NCI-H128 (cell line): ENCODE measurements at regions not wholly inside any gene's neighbourhood (a gene's known extent, or its start where the extent isn't known, plus 50 kb on each side); places are given as distances from the start of the nearest gene placed in this dataset.

Experiments used
- DNase-seq: peaks from one replicate; lab custom pipeline; 2025; ENCODE audit not compliant: unreplicated experiment; lab: John Stamatoyannopoulos, UW

DNA sequence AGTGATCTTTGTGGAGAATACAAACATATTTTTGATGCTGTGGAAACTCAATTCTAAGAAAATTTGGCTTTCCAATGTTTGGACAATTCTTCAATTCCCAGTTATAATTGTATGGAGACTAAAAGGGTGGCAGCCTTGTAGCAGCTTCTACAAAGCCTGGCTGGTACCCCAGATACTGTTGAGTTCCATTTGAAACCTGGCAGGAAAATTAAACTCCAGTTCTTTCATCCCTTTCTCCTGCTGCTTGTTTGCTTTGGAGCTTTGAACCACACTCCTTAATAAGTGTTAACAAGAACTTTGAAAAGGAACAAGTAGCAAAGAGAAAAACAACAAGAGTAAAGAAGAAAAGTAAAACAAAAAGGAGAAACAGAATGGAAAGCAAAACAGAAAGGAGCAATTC lies 172.6 kb upstream of the ADAMTS5 start:
- DNase-seq: no peak

DNA sequence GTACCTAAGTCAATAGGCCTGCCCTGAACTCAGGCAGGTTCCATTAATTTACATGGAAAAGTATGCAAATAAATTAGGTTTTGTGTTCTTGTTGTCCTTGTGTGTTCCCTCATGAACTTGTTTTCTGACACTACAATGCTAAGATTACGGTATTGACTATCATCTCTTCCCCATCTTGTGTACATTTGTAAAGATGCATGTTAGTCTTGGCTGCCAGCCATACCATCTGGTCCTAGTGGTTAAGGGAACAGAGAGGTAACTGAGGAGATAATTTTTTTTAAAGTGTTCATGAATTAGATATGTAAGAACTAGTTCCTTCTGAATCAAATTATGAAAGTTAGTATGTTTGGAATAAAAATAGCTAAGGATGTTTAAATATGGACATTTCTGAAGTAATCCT lies 167.6 kb upstream of the ADAMTS5 start:
- DNase-seq: no peak

DNA sequence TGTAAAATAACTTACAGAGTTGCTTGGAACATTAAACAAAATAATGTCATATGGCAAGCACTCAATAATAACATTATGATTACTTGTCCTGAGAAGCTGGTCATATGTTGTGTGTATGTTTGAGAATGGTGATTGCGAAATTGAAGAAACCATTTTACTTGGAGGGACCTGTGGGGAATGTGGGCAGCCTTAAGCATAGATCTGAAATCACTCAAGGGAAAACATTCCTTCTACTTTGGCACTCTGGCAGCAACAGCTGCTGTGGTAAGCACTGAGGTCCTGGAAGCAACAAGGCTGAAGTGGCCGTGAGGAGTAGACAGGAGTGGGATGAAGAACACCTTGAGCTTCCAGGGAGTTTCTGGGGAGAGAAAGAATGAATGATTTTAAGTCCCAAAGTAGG lies 165.4 kb upstream of the ADAMTS5 start:
- no peak for DNase-seq

DNA sequence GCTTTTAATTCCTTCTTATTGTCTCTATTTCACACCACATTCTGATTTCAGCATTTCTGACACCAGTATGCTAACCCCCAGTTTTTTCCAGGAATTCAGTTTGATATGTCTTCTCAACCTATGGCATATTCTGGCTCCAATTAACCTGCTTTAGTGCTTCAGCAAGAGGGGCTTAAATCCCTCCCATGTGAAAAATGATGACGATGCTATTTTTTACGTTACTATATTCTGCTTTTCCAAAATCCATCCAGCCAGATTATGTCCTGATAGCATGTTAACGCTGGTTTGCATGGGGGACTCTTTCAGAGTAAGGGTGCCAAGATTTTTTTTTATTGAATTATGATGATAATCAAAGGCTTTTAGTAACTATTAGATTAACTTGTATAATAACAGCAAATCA lies 163.3 kb upstream of the ADAMTS5 start:
- no peak for DNase-seq

DNA sequence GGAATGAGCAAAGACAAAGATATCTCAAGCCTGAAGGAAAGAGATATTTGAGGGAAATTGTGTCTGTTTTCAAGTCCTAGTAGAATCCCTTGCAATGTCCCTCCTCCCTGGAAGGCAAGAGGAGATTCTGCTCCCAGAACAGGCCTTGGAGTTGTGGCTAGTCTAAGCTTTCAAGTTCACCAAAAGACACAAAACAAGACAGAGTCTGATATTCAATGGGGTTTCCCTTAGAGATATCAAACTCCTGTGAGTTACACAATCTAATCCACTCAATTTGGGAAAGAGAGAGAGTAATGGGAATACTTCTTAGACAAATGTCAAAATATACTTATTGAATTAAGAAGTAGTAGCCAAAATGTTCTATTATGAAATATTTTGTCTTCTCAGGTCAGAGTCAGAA lies 162.8 kb upstream of the ADAMTS5 start:
- no peak for DNase-seq

DNA sequence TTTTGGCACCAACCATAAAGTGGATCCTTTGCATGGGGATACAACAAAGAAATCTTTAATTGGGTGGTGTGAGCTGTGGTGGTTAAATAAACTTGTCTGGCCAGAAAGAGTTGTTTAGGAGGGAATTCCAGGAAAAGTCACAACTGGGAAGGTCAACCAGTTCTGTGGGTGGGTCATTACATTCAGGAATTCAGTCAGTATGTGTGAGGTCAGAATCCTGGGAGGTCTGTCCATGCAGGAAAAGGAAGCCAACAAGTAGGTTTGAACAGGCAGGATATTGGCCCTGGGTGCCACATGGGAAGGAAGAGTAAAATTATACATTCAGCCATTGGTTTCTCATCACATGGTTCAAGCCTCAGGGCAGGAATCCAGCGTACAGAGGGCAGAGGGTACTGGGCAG lies 162.3 kb upstream of the ADAMTS5 start:
- no peak for DNase-seq

DNA sequence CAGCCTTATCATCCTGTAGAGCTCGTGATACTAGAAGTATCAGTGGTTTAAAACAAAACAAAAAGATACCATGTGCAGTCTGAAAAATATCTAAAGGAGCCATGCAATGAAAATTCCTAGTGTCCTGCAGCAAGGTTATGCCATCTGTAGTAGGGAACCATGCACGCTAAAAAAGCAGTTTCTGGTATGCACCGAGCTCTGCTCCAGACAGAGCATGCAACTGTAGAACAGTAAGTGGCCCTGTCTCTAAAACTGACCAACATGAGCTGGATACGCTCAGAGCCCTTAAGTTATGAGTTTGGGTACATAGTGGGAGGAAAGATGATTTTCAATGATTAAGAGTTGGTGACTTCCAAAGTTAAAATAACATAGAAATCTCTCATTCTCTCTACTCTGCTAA lies 159.3 kb upstream of the ADAMTS5 start:
- no peak for DNase-seq

DNA sequence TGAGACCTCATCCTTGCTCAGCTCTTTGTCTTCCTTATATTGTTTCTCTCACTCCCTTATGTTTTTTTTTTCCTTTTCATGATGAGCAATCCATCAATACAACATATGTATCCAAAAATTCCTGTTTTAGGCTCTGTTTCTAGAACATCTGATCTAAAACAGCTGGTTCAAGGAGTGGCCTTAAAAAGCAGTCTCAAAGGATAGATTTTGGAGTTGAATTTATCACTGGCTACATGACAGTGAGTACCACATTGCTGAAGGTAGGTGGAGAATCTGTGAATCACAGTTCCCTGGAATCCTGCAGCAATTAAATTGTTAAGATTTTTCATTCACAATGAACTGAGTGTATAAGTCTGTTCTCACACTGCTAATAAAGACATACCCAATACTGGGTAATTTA lies 155.8 kb upstream of the ADAMTS5 start:
- no peak for DNase-seq

DNA sequence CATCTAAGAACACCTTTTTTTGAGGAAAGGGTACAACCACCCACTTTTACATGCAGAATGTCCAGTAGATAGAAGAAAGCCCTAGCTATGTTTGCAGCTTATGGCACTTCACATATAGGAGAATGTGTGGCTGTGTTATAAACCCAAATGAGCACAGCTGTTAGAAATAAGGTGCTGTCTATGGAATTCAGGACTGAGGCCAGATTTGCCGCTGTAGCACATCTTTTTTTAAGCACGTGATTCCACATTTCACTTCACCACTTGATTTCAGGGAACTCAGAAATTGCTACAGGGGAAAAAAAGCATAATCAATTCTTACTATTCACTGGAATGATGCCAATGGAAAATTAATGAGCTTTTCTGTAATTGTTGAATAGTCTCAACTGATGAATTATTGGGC lies 147.2 kb upstream of the ADAMTS5 start:
- DNase-seq: no peak

DNA sequence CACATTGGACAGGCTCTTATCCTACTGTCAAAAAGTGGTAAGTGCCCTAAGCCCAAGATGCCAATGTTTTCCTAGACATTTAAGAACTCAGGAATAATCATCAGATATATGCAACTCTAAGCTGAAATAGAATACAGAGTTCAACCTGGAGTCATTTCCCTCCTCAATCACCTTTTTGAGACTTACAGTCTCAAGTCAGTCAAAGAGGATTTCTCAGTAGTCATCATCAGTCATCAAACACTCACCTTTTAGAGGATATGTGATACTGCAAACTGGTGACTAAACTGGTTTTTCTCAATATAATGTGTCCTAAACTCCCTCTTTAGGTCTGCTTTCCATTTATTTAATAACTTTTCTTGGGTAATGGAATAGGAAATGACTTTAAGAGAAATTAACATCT lies 145.3 kb upstream of the ADAMTS5 start:
- DNase-seq: no peak

DNA sequence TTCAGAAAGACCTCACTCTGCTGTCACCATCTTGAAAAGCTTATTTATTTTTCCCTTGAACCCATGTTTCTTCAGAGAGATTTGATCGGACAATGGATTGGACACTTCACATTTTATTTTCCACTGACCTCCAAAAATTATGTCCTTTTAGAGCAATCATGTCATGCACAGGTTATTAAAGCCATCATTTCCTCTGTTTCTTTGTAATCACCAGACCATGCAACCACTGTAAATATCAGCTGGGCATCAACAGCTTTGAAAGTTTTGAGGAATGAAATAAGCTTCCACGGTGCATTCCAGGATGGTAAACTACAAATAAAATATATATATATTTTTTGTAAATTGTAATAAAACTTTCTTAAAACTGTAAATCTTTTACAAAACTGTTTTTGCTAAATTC lies 144.1 kb upstream of the ADAMTS5 start:
- DNase-seq: no peak

DNA sequence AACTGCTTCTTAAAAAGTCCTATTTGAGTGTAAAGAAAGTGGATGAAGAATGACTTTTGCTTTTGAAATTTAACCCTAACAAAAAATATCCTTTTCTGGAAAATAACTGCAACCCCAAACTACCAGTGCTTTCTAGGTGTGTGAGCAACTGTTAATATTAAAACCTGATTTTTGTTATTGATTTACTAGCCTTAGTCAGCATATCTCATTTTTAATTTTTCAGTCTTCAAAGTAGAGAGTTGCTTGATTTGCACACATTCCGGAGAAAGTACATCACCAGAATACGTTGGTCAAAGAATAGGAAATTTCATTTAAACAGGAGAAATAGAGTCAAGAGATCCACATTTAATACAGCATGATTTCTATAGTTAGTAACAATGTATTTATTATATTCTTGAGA lies 141.8 kb upstream of the ADAMTS5 start:
- DNase-seq: no peak

DNA sequence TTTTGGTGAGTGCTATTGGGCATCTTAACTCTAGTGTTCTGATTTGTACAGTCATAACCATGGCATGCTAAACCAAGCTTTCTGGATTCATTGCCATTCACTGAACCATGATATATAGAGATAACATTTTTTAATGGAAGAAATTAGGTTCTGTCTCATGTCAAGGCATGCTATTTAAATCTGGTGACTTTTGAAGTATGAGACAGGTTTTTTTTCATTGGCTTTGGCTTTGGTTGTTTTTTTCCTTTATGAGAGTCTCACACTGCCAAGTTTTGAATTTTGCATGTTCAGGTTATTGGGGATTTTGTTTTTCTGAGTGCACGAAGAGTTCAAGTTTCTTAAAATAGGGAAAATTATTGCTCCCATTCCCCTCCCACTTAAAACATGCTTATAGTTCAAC lies 141.3 kb upstream of the ADAMTS5 start:
- DNase-seq: no peak

DNA sequence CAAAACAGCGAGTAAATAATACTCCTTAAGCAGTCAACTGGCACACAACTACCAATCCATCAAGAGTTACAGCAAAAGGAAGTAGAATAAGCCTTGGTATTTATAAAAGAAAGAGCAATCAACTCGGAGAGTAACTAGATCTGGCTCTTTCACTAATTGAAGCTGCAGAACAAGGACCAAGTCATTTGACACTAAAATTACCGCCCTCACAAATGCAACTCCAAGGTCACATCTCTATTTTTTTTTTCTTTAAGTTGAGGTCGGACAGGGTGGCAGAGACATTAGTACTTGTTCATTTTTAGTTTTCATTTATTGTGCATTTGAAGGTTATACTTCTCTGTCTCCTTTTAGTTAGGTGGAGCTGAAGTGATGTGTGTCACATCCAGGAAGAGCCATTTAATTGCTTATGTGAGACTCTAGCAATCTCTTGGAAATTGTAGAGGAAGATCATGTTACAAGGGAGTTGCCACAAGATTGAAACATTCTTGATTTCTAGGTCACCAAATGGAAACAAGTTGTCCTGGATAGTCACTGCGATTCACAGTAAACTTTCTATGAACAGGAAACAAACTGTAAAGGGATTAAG lies 138.1 kb upstream of the ADAMTS5 start:
- no peak for DNase-seq

DNA sequence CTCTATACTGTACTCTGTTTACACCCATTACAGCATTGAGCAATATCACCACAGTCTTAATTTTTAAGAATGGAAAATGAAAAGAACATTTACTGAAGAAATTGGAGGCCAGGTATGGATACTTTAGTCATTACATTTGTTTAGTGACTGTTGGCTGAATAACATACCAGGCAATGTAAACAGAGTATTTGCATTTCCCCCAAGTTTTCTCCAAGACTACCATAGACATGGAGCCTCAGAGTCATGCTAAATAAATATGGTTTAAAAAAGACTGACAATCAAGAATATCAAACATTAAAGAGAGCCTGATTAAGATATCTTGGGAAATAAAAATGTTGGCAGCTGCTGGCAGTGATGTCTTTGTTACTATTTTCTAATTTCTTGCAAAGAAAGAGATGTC lies 136.9 kb upstream of the ADAMTS5 start:
- DNase-seq: no peak

DNA sequence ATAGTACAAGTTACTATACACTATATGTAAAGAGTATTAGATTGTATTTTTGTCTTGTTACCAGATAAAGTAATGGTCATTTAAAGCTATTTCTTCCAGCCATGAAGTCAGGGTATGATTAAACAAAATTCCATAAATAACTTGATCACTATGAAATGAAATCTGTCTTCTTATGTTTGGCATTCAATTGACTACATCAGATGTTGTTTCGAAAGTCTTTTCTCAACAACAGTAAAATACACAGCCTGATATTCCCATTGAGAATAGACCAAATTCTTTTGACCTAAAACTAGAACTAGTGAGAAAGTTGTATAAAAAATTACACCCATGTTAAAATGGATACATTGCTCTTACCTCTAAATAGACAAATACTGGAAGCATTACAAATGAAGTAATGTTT lies 134.6 kb upstream of the ADAMTS5 start:
- no peak for DNase-seq

DNA sequence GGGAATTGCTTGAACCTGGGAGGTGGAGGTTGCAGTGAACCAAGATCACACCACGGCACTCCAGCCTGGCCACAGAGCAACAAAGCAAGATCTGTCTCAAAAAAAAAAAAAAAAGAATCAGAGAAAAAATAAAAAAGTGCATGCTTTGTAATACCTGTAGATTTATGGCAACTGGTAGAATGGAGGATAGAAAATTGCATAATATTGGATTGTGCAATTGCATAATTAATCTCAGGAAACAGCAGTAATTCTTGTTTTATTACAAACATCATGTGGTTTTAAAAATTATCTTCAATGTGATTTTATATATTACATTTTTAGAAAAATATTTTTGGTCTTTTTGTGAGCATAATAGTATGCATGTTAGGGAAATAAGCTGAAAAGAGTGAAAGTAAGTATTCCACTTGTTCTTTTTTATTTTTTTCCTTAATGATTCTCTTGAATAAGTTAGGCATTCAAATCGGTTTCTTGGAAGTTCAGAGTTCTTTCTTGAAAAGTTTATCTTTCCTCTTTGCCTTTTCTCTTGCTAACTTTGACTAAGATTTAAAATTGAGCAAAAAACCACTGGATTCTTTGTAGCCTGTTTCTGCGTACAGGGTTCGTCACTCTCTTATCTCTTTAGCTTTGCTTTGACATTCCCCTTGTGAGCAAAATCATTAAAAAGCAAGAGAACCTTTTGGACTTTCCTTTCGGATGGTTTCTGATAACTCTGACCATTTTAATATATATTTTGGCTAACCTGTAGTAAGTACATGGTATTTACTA lies 127.5 kb upstream of the ADAMTS5 start:
- no peak for DNase-seq

DNA sequence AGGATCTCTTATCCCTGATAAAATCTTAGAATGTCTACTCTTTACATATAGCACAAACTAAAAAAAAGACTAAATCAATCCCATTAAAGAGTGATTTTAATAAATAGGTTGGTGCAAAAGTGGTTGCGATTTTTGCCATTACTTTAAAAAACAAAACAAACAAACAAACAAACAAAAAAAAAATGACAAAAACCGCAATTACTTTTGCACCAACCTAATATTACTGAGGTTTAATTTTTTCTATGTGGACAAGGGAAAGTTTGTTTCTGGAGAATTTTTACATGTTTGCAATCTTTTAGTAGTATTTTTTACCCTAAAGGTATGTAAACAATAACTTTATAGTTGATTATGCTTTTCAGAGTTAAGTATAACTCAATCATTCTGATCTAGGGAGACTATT lies 119.7 kb upstream of the ADAMTS5 start:
- no peak for DNase-seq

DNA sequence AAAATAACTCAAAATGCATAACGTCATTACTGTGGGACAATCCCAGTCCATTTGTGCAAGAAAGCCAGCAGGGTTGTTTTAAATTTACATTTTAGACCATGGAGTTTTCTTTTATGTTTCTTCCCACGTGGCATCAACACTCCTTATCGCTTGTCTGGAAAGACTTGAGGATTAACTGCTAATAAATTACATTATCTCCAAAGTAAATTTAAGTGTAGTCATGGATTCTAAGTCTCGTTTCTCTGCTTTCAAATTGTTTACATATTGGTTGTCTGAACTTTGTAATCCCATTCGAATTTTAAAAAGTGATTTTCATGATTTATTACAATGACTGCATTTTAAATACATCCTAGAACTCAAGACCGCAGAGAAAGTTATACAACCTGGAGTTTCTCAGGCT lies 119.3 kb upstream of the ADAMTS5 start:
- DNase-seq: no peak

DNA sequence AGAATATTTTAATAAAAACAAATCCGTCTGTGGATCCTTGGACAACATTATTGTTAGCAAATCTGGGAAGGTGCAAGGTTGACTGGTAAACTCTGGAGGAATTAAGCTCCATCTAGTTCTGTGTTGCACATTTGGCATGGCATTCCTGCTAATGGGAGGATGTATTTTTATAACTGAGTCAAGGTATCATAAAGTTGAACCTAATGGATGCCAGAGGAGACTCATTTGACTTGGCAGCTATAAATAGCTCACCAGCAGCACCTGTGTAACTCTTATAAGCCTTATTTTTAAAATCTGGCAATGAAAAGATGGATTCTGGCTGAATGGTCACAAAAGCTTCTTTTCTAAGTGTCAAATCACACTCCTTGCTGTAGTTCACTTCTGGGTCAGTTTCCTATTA lies 118.5 kb upstream of the ADAMTS5 start:
- no peak for DNase-seq

DNA sequence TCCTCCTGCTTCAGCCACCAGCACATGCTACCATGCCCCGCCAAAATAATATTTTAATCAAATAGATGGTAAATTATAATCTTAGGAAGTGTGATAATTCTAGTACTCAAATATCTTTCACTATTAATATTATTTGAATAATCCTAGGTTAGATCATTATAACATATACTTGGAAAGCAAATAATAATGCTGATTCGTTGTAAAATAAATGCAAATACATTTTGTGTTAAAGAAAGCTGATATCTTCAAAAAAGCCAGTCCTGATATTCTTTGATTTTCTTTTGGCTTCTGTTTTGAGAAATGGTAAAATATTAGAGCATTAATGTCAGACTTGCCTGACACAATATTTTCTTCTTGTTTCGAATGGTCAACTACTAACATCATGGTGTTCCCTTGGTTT lies 116.3 kb upstream of the ADAMTS5 start:
- no peak for DNase-seq

DNA sequence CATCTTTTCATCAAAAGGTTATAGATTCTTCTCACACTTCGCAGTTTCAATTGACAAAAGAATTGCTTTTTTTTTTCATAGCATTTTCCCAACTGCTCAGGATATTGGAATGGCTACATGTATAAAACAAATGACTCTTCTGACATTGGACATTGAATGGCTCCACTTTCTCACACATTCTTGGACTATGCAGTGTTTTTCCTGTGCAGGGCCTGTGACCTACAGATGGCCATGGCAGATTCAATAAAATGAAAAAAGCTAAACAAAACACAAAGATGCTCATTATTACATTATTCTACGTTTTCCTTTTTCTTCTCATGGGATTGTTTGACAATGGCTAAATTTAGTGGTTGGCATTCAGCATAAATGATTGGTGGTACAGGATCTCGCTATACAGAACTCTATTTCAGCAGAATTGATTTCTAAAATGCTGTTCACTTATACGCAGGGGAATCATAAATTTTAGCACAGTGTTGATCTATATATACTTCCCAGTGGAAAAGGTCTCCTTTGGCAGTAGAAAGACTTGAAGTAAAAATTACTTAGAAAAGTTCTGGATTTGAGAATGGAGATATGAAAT lies 115.6 kb upstream of the ADAMTS5 start:
- no peak for DNase-seq
